K562 (cell line): ENCODE measurements at regions not wholly inside any gene's neighbourhood (a gene's known extent, or its start where the extent isn't known, plus 50 kb on each side); places are given as distances from the start of the nearest gene placed in this dataset.

ENCODE experiments used
- MEF2D ChIP-seq: conservative IDR thresholded peaks from 2 replicates; pipeline ENCODE4 v1.6.1; 2016; ENCODE audit warnings: low read depth, missing genetic modification characterization, missing compliant biosample characterization
- MTA1 ChIP-seq: fragments of 450-650 bp; IDR thresholded peaks from 2 replicates; pipeline ENCODE4 v1.6.1; 2017; ENCODE audit warnings: borderline replicate concordance
- NFIX ChIP-seq: fragments of 250-450 bp; sonication (Bioruptor Pico); IDR thresholded peaks from 2 replicates; pipeline ENCODE4 v1.4.0; 2020; ENCODE audit warnings: low read depth, mild to moderate bottlenecking, moderate library complexity
- NFRKB ChIP-seq: fragments of 450-650 bp; IDR thresholded peaks from 2 replicates; pipeline ENCODE4 v1.6.1; 2016; ENCODE audit warnings: low read depth
- NRF1 ChIP-seq, 2 experiments: fragments of 450-650 bp; IDR thresholded peaks in 1 of 2; conservative IDR thresholded peaks in 1 of 2; 2 replicates each; pipeline ENCODE4 v1.6.1; 2014; ENCODE audit warnings: mild to moderate bottlenecking in 2 of 2
- RAD21 ChIP-seq, 2 experiments: fragments of 250-450 bp in 1 of 2; fragments of 450-650 bp in 1 of 2; sonication (Bioruptor Pico) in 1 of 2; formaldehyde crosslinking in 1 of 2; IDR thresholded peaks in 1 of 2; conservative IDR thresholded peaks in 1 of 2; 2 replicates each; pipeline versions ENCODE4 v1.4.0 to v1.8.0; 2020 to 2022; ENCODE audit warnings: mild to moderate bottlenecking in 2 of 2, moderate library complexity in 1 of 2
- TAF1 ChIP-seq: IDR thresholded peaks from 2 replicates; pipeline ENCODE4 v1.6.1; 2011; ENCODE audit warnings: mild to moderate bottlenecking, low read length, moderate library complexity; ENCODE audit not compliant: insufficient read depth, control insufficient read depth, severe bottlenecking; ENCODE audit errors: extremely low read depth
- ZNF354B ChIP-seq: fragments of 250-450 bp; sonication (Bioruptor Pico); IDR thresholded peaks from 2 replicates; pipeline ENCODE4 v1.4.0; 2020
- TF ChIP-seq, protein P1 (sequence below): fragments of 250-450 bp; sonication (Bioruptor Pico); IDR thresholded peaks from 2 replicates; pipeline ENCODE4 v1.4.0; 2020; ENCODE audit warnings: borderline replicate concordance
- TF ChIP-seq, protein P2 (sequence below): fragments of 450-650 bp; IDR thresholded peaks from 2 replicates; pipeline ENCODE4 v1.6.1; 2016; ENCODE audit warnings: mild to moderate bottlenecking, moderate library complexity
- TF ChIP-seq, protein P3 (sequence below): fragments of 450-650 bp; IDR thresholded peaks from 2 replicates; pipeline ENCODE4 v1.6.1; 2016; ENCODE audit warnings: antibody characterized with exemption
- TF ChIP-seq, protein P4 (sequence below), 2 experiments: fragments of 200-800 bp in 1 of 2; sonication (Bioruptor generic) in 1 of 2; sonication (generic) in 1 of 2; formaldehyde crosslinking in 1 of 2; IDR thresholded peaks in 1 of 2; conservative IDR thresholded peaks in 1 of 2; 2 replicates each; pipeline versions ENCODE4 v1.5.0 to v1.6.1; 2016 to 2020; ENCODE audit warnings: missing compliant biosample characterization in 1 of 2, missing genetic modification characterization in 1 of 2, missing genetic modification reagents in 1 of 2

DNA sequence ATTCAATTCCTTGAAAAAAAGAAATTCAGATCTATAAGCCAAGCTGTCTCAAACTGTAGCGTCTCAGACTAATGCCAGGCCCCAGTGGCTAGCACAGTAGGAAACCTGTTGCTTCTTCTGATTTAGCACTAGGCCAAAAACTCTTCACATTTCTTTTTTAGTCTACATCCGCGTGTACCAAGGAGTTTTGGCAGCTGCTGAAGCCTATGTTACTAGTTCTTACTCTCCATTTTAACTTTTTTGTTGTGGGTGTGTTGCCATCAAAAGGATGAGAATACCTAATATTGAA is 65.0 kb upstream of the BTN3A2 start (continued):
- TF ChIP-seq, protein P1, sequence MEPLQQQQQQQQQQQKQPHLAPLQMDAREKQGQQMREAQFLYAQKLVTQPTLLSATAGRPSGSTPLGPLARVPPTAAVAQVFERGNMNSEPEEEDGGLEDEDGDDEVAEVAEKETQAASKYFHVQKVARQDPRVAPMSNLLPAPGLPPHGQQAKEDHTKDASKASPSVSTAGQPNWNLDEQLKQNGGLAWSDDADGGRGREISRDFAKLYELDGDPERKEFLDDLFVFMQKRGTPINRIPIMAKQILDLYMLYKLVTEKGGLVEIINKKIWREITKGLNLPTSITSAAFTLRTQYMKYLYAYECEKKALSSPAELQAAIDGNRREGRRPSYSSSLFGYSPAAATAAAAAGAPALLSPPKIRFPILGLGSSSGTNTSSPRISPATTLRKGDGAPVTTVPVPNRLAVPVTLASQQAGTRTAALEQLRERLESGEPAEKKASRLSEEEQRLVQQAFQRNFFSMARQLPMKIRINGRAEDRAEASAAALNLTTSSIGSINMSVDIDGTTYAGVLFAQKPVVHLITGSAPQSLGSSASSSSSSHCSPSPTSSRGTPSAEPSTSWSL (CRISPR knock-in tag) = no peak
- TF ChIP-seq MEF2D = no peak
- TF ChIP-seq, protein P2, sequence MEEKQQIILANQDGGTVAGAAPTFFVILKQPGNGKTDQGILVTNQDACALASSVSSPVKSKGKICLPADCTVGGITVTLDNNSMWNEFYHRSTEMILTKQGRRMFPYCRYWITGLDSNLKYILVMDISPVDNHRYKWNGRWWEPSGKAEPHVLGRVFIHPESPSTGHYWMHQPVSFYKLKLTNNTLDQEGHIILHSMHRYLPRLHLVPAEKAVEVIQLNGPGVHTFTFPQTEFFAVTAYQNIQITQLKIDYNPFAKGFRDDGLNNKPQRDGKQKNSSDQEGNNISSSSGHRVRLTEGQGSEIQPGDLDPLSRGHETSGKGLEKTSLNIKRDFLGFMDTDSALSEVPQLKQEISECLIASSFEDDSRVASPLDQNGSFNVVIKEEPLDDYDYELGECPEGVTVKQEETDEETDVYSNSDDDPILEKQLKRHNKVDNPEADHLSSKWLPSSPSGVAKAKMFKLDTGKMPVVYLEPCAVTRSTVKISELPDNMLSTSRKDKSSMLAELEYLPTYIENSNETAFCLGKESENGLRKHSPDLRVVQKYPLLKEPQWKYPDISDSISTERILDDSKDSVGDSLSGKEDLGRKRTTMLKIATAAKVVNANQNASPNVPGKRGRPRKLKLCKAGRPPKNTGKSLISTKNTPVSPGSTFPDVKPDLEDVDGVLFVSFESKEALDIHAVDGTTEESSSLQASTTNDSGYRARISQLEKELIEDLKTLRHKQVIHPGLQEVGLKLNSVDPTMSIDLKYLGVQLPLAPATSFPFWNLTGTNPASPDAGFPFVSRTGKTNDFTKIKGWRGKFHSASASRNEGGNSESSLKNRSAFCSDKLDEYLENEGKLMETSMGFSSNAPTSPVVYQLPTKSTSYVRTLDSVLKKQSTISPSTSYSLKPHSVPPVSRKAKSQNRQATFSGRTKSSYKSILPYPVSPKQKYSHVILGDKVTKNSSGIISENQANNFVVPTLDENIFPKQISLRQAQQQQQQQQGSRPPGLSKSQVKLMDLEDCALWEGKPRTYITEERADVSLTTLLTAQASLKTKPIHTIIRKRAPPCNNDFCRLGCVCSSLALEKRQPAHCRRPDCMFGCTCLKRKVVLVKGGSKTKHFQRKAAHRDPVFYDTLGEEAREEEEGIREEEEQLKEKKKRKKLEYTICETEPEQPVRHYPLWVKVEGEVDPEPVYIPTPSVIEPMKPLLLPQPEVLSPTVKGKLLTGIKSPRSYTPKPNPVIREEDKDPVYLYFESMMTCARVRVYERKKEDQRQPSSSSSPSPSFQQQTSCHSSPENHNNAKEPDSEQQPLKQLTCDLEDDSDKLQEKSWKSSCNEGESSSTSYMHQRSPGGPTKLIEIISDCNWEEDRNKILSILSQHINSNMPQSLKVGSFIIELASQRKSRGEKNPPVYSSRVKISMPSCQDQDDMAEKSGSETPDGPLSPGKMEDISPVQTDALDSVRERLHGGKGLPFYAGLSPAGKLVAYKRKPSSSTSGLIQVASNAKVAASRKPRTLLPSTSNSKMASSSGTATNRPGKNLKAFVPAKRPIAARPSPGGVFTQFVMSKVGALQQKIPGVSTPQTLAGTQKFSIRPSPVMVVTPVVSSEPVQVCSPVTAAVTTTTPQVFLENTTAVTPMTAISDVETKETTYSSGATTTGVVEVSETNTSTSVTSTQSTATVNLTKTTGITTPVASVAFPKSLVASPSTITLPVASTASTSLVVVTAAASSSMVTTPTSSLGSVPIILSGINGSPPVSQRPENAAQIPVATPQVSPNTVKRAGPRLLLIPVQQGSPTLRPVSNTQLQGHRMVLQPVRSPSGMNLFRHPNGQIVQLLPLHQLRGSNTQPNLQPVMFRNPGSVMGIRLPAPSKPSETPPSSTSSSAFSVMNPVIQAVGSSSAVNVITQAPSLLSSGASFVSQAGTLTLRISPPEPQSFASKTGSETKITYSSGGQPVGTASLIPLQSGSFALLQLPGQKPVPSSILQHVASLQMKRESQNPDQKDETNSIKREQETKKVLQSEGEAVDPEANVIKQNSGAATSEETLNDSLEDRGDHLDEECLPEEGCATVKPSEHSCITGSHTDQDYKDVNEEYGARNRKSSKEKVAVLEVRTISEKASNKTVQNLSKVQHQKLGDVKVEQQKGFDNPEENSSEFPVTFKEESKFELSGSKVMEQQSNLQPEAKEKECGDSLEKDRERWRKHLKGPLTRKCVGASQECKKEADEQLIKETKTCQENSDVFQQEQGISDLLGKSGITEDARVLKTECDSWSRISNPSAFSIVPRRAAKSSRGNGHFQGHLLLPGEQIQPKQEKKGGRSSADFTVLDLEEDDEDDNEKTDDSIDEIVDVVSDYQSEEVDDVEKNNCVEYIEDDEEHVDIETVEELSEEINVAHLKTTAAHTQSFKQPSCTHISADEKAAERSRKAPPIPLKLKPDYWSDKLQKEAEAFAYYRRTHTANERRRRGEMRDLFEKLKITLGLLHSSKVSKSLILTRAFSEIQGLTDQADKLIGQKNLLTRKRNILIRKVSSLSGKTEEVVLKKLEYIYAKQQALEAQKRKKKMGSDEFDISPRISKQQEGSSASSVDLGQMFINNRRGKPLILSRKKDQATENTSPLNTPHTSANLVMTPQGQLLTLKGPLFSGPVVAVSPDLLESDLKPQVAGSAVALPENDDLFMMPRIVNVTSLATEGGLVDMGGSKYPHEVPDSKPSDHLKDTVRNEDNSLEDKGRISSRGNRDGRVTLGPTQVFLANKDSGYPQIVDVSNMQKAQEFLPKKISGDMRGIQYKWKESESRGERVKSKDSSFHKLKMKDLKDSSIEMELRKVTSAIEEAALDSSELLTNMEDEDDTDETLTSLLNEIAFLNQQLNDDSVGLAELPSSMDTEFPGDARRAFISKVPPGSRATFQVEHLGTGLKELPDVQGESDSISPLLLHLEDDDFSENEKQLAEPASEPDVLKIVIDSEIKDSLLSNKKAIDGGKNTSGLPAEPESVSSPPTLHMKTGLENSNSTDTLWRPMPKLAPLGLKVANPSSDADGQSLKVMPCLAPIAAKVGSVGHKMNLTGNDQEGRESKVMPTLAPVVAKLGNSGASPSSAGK = no peak
- no peak for TF ChIP-seq TAF1
- TF ChIP-seq, protein P3, sequence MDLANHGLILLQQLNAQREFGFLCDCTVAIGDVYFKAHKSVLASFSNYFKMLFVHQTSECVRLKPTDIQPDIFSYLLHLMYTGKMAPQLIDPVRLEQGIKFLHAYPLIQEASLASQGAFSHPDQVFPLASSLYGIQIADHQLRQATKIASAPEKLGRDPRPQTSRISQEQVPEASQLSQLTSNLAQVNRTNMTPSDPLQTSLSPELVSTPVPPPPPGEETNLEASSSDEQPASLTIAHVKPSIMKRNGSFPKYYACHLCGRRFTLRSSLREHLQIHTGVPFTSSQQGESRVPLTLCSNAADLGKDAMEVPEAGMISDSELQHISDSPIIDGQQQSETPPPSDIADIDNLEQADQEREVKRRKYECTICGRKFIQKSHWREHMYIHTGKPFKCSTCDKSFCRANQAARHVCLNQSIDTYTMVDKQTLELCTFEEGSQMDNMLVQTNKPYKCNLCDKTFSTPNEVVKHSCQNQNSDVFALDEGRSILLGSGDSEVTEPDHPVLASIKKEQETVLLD = no peak
- no peak for TF ChIP-seq NRF1 (conservative IDR thresholded peaks at IDR 0.05 in 1 of 2, IDR thresholded peaks at IDR 0.05 in 1 of 2)
- TF ChIP-seq MTA1 = no peak
- no peak for TF ChIP-seq ZNF354B
- no peak for TF ChIP-seq NFIX (CRISPR knock-in tag)
- 0 out of 4 replicates have a peak, but pooled peaks of 1 of the 2 experiments have one; percentile 4 for TF ChIP-seq RAD21 (CRISPR knock-in tag; conservative IDR thresholded peaks at IDR 0.05 in 1 of 2, IDR thresholded peaks at IDR 0.05 in 1 of 2)
- TF ChIP-seq NFRKB = peak; percentile 58; the same call in 1 of the 2 replicates
- TF ChIP-seq, protein P4, sequence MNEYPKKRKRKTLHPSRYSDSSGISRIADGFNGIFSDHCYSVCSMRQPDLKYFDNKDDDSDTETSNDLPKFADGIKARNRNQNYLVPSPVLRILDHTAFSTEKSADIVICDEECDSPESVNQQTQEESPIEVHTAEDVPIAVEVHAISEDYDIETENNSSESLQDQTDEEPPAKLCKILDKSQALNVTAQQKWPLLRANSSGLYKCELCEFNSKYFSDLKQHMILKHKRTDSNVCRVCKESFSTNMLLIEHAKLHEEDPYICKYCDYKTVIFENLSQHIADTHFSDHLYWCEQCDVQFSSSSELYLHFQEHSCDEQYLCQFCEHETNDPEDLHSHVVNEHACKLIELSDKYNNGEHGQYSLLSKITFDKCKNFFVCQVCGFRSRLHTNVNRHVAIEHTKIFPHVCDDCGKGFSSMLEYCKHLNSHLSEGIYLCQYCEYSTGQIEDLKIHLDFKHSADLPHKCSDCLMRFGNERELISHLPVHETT (CRISPR knock-in tag; conservative IDR thresholded peaks at IDR 0.05 in 1 of 2, IDR thresholded peaks at IDR 0.05 in 1 of 2) = peak in 1 of 2 experiments; percentile 40; a peak in 1 of 4 replicates
